Subcutaneous abdominal adipose tissue (tissue), 5 donors: ENCODE measurements at regions not wholly inside any gene's neighbourhood (a gene's known extent, or its start where the extent isn't known, plus 50 kb on each side); places are given as distances from the start of the nearest gene placed in this dataset.

Experiments used
- H3K27ac ChIP-seq: one replicate; pipeline ENCODE4 v1.7.0; 2013; ENCODE audit warnings: low read depth, mild to moderate bottlenecking, inconsistent platforms, low read length, moderate library complexity
- H3K27me3 ChIP-seq, 5 donors: one replicate each; pipeline ENCODE4 v1.7.0; 2013; ENCODE audit warnings: low read length in 5 of 5, inconsistent platforms in 1 of 5; ENCODE audit not compliant: control insufficient read depth in 5 of 5, insufficient read depth in 4 of 5
- H3K36me3 ChIP-seq, 5 donors: one replicate each; pipeline ENCODE4 v1.7.0; 2013; ENCODE audit warnings: low read length in 5 of 5; ENCODE audit not compliant: control insufficient read depth in 5 of 5, insufficient read depth in 5 of 5
- H3K4me1 ChIP-seq, 5 donors: one replicate each; pipeline ENCODE4 v1.7.0; 2013; ENCODE audit warnings: low read length in 5 of 5, mild to moderate bottlenecking in 3 of 5, moderate library complexity in 1 of 5; ENCODE audit not compliant: control insufficient read depth in 5 of 5, insufficient read depth in 5 of 5
- H3K4me3 ChIP-seq, 5 donors: one replicate each; pipeline ENCODE4 v1.7.0; 2013; ENCODE audit warnings: low read length in 5 of 5, low read depth in 1 of 5
- H3K9ac ChIP-seq, 5 donors: one replicate each; pipeline ENCODE4 v1.7.0; 2013; ENCODE audit warnings: low read length in 5 of 5, mild to moderate bottlenecking in 4 of 5, moderate library complexity in 3 of 5
- H3K9me3 ChIP-seq, 5 donors: one replicate each; pipeline ENCODE4 v1.7.0; 2013; ENCODE audit warnings: low read length in 5 of 5; ENCODE audit not compliant: control insufficient read depth in 5 of 5
- donor health status: healthy.
- donor health status: healthy.
- donor health status: healthy.
- donor health status: healthy.
- donor health status: healthy.

- H3K4me1 ChIP-seq: peaks cover 0 to 3% (median 0%) of the 10 kb centered on the region in 5 donors
- H3K9ac ChIP-seq: no peak overlapping the region
- no peaks in the 10 kb centered on the region for H3K36me3 ChIP-seq
- H3K27me3 ChIP-seq: no peaks in the 10 kb centered on the region
- no peak overlapping the region for H3K27ac ChIP-seq
- no peaks in the 10 kb centered on the region for H3K9me3 ChIP-seq
- H3K4me3 ChIP-seq: no peak overlapping the region
These were observed 124.4 kb downstream of the TMA16 start for GRCh38 chr4:163618845-163619244.

GRCh38 chr4:163620738-163621137, 126.2 kb downstream of the TMA16 start:
- Histone ChIP-seq H3K4me3 (no peak overlapping the region), H3K9me3 (no peaks in the 10 kb centered on the region), H3K36me3 (no peaks in the 10 kb centered on the region), H3K4me1 (peaks cover 0 to 3% (median 0%) of the 10 kb centered on the region in 5 donors), H3K27ac (no peak overlapping the region), H3K27me3 (no peaks in the 10 kb centered on the region), H3K9ac (no peak overlapping the region)

- no peak overlapping the region for H3K4me3 ChIP-seq
- no peaks in the 10 kb centered on the region for H3K27me3 ChIP-seq
- no peak overlapping the region for H3K9ac ChIP-seq
- H3K9me3 ChIP-seq: no peaks in the 10 kb centered on the region
- peaks cover 0 to 3% (median 0%) of the 10 kb centered on the region in 5 donors for H3K4me1 ChIP-seq
- H3K27ac ChIP-seq: no peak overlapping the region
- H3K36me3 ChIP-seq: no peaks in the 10 kb centered on the region
These were observed 127.3 kb downstream of the TMA16 start for GRCh38 chr4:163621821-163622220.

- no peak overlapping the region for H3K4me3 ChIP-seq
- H3K9ac ChIP-seq: no peak overlapping the region
- no peaks in the 10 kb centered on the region for H3K27me3 ChIP-seq
- H3K36me3 ChIP-seq: no peaks in the 10 kb centered on the region
- H3K4me1 ChIP-seq: peaks cover 0 to 3% (median 0%) of the 10 kb centered on the region in 5 donors
- no peaks in the 10 kb centered on the region for H3K9me3 ChIP-seq
- H3K27ac ChIP-seq: no peak overlapping the region
These were observed 128.0 kb downstream of the TMA16 start for GRCh38 chr4:163622379-163623035.

GRCh38 chr4:163623787-163624186, 129.3 kb downstream of the TMA16 start:
- Histone ChIP-seq H3K27ac (no peak overlapping the region), H3K9ac (no peak overlapping the region), H3K36me3 (no peaks in the 10 kb centered on the region), H3K9me3 (no peaks in the 10 kb centered on the region), H3K4me1 (peaks cover 0 to 3% (median 0%) of the 10 kb centered on the region in 5 donors), H3K4me3 (no peak overlapping the region), H3K27me3 (no peaks in the 10 kb centered on the region)

- Histone ChIP-seq H3K27ac (no peak overlapping the region), H3K36me3 (no peaks in the 10 kb centered on the region), H3K9me3 (no peaks in the 10 kb centered on the region), H3K27me3 (no peaks in the 10 kb centered on the region), H3K4me3 (no peak overlapping the region), H3K4me1 (peaks cover 0 to 3% (median 0%) of the 10 kb centered on the region in 5 donors), H3K9ac (no peak overlapping the region)
These were observed 130.2 kb downstream of the TMA16 start for GRCh38 chr4:163624727-163625126.

GRCh38 chr4:163631288-163631687, 136.8 kb downstream of the TMA16 start:
- Histone ChIP-seq H3K4me1 (no peaks in the 10 kb centered on the region), H3K9me3 (no peaks in the 10 kb centered on the region), H3K27ac (no peak overlapping the region), H3K9ac (no peak overlapping the region), H3K27me3 (no peaks in the 10 kb centered on the region), H3K4me3 (no peak overlapping the region), H3K36me3 (no peaks in the 10 kb centered on the region)

GRCh38 chr4:163638909-163639308, 144.4 kb downstream of the TMA16 start:
- H3K27me3 ChIP-seq: no peaks in the 10 kb centered on the region
- H3K9ac ChIP-seq: no peak overlapping the region
- no peaks in the 10 kb centered on the region for H3K36me3 ChIP-seq
- no peak overlapping the region for H3K27ac ChIP-seq
- H3K4me1 ChIP-seq: no peaks in the 10 kb centered on the region
- H3K9me3 ChIP-seq: no peaks in the 10 kb centered on the region
- no peak overlapping the region for H3K4me3 ChIP-seq

- Histone ChIP-seq H3K36me3 (no peaks in the 10 kb centered on the region), H3K4me1 (no peaks in the 10 kb centered on the region), H3K9ac (no peak overlapping the region), H3K27ac (no peak overlapping the region), H3K27me3 (no peaks in the 10 kb centered on the region), H3K4me3 (no peak overlapping the region), H3K9me3 (peaks cover 0 to 13% (median 10%) of the 10 kb centered on the region in 5 donors)
These were observed 155.1 kb downstream of the TMA16 start for GRCh38 chr4:163649557-163650091.

- no peak overlapping the region for H3K4me3 ChIP-seq
- H3K36me3 ChIP-seq: no peaks in the 10 kb centered on the region
- peaks cover 0 to under 1% (median 0%) of the 10 kb centered on the region in 5 donors for H3K9me3 ChIP-seq
- no peaks in the 10 kb centered on the region for H3K4me1 ChIP-seq
- no peak overlapping the region for H3K9ac ChIP-seq
- H3K27me3 ChIP-seq: no peaks in the 10 kb centered on the region
- H3K27ac ChIP-seq: no peak overlapping the region
These were observed 157.3 kb downstream of the TMA16 start for GRCh38 chr4:163651761-163652160.
